Smooth muscle cell (in vitro differentiated cells): ENCODE measurements at regions not wholly inside any gene's neighbourhood (a gene's known extent, or its start where the extent isn't known, plus 50 kb on each side); places are given as distances from the start of the nearest gene placed in this dataset.

Source experiments
- DNase-seq: peaks from one replicate; lab custom pipeline; 2025; ENCODE audit not compliant: unreplicated experiment; lab: John Stamatoyannopoulos, UW
- H2AFZ ChIP-seq: fragments of 200-600 bp; sonication (generic); 2 replicates; pipeline ENCODE4 v1.6.0; 2016; ENCODE audit warnings: antibody characterized with exemption, low read depth, mild to moderate bottlenecking
- H3F3A ChIP-seq: fragments of 200-600 bp; sonication (generic); 2 replicates; pipeline ENCODE4 v1.6.0; 2017; ENCODE audit warnings: antibody characterized with exemption, low read depth
- H3K27ac ChIP-seq: fragments of 200-600 bp; sonication (generic); 2 replicates; pipeline ENCODE4 v1.5.1; 2016; ENCODE audit warnings: low read depth, mild to moderate bottlenecking
- H3K27me3 ChIP-seq: fragments of 200-600 bp; sonication (generic); 2 replicates; pipeline ENCODE4 v1.6.1; 2016; ENCODE audit warnings: low read depth, mild to moderate bottlenecking
- H3K36me3 ChIP-seq: fragments of 200-600 bp; sonication (generic); 2 replicates; pipeline ENCODE4 v1.5.1; 2016; ENCODE audit warnings: low read depth
- H3K4me1 ChIP-seq: fragments of 200-600 bp; sonication (generic); 2 replicates; pipeline ENCODE4 v1.5.1; 2016; ENCODE audit warnings: low read depth
- H3K4me2 ChIP-seq: fragments of 200-600 bp; sonication (generic); 2 replicates; pipeline ENCODE4 v1.6.0; 2016; ENCODE audit warnings: mild to moderate bottlenecking
- H3K4me3 ChIP-seq: fragments of 200-600 bp; sonication (generic); 2 replicates; pipeline ENCODE4 v1.5.1; 2016; ENCODE audit warnings: mild to moderate bottlenecking
- H3K79me2 ChIP-seq: fragments of 200-600 bp; sonication (generic); 2 replicates; pipeline ENCODE4 v1.6.0; 2016; ENCODE audit warnings: low read depth, mild to moderate bottlenecking
- H3K9ac ChIP-seq: fragments of 200-600 bp; sonication (generic); 2 replicates; pipeline ENCODE4 v1.6.0; 2016; ENCODE audit warnings: low read depth
- H3K9me3 ChIP-seq: fragments of 200-600 bp; sonication (generic); replicated peaks from 2 replicates; pipeline ENCODE4 v1.5.1; 2016; ENCODE audit warnings: low read depth
- H4K20me1 ChIP-seq: fragments of 200-600 bp; sonication (generic); 2 replicates; pipeline ENCODE4 v1.6.0; 2016; ENCODE audit warnings: low read depth
- WGBS: methylation state at CpG from one replicate; pipeline ENCODE4 v1.1.7; 2016; ENCODE audit warnings: low lambda C conversion rate; 5-methylcytosine and 5-hydroxymethylcytosine counted together
- TF ChIP-seq, protein P1 (sequence below): fragments of 200-600 bp; sonication (generic); IDR thresholded peaks from 2 replicates; pipeline ENCODE4 v1.5.1; 2017; ENCODE audit warnings: borderline replicate concordance, mild to moderate bottlenecking, antibody characterized with exemption; ENCODE audit not compliant: insufficient read depth, poor library complexity, severe bottlenecking

- Histone ChIP-seq H3K4me3 (no peak overlapping the region), H3K27ac (no peak overlapping the region), H3K27me3 (no peaks in the 10 kb centered on the region), H3F3A (no peaks in the 10 kb centered on the region), H2AFZ (no peak overlapping the region), H3K4me1 (no peaks in the 10 kb centered on the region), H3K9me3 (no peaks in the 10 kb centered on the region), H3K9ac (no peak overlapping the region), H3K79me2 (no peaks in the 10 kb centered on the region), H4K20me1 (no peaks in the 10 kb centered on the region), H3K4me2 (no peak overlapping the region), H3K36me3 (no peaks in the 10 kb centered on the region)
- TF ChIP-seq, protein P1, sequence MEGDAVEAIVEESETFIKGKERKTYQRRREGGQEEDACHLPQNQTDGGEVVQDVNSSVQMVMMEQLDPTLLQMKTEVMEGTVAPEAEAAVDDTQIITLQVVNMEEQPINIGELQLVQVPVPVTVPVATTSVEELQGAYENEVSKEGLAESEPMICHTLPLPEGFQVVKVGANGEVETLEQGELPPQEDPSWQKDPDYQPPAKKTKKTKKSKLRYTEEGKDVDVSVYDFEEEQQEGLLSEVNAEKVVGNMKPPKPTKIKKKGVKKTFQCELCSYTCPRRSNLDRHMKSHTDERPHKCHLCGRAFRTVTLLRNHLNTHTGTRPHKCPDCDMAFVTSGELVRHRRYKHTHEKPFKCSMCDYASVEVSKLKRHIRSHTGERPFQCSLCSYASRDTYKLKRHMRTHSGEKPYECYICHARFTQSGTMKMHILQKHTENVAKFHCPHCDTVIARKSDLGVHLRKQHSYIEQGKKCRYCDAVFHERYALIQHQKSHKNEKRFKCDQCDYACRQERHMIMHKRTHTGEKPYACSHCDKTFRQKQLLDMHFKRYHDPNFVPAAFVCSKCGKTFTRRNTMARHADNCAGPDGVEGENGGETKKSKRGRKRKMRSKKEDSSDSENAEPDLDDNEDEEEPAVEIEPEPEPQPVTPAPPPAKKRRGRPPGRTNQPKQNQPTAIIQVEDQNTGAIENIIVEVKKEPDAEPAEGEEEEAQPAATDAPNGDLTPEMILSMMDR = no peak
- no peak for DNase-seq
- 82% methylated on average over 1 of the region's 1 CpG for WGBS
Measured at GRCh38 chr12:45637706-45638105, 91.8 kb upstream of the ARID2 start.

DNA sequence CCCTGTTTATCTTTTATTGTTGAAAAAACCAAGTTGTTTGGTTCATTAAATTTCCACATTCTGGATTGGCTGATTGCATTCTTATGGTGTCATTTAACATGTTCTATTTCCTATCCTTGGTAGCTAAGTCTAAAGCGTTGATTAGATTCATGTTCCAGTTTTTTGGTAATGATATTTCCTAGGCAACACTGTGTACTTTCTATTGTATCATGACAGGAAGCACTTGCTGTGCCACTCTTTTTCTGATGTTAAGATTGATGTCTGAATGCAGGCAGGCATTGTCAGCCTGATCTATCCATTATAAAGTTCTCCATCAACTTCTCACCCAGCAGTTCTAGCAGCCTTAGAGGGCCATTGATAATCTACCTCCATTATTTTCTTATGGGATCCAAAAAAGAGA, 91.1 kb upstream of the ARID2 start:
- H3K9ac ChIP-seq = no peak overlapping the region
- no peaks in the 10 kb centered on the region for H3K4me1 ChIP-seq
- no peaks in the 10 kb centered on the region for H3F3A ChIP-seq
- H3K4me2 ChIP-seq = no peak overlapping the region
- H3K36me3 ChIP-seq = no peaks in the 10 kb centered on the region
- no peak overlapping the region for H2AFZ ChIP-seq
- no peak overlapping the region for H3K4me3 ChIP-seq
- 100% methylated on average over 1 of the region's 1 CpG for WGBS
- H3K27me3 ChIP-seq = no peaks in the 10 kb centered on the region
- DNase-seq = no peak
- no peaks in the 10 kb centered on the region for H3K9me3 ChIP-seq
- H4K20me1 ChIP-seq = no peaks in the 10 kb centered on the region
- no peak overlapping the region for H3K27ac ChIP-seq
- no peaks in the 10 kb centered on the region for H3K79me2 ChIP-seq
- TF ChIP-seq, protein P1 = no peak

GRCh38 chr12:45644541-45644940, 85.0 kb upstream of the ARID2 start:
- H3K9ac ChIP-seq = no peak overlapping the region
- no peak overlapping the region for H3K27ac ChIP-seq
- H3K79me2 ChIP-seq = no peaks in the 10 kb centered on the region
- H4K20me1 ChIP-seq = no peaks in the 10 kb centered on the region
- peak overlapping the region; percentile 68 for H2AFZ ChIP-seq
- TF ChIP-seq, protein P1 = no peak
- H3K27me3 ChIP-seq = no peaks in the 10 kb centered on the region
- no peaks in the 10 kb centered on the region for H3F3A ChIP-seq
- DNase-seq = no peak
- no peaks in the 10 kb centered on the region for H3K36me3 ChIP-seq
- H3K4me2 ChIP-seq = no peak overlapping the region
- H3K4me3 ChIP-seq = no peak overlapping the region
- no peaks in the 10 kb centered on the region for H3K9me3 ChIP-seq
- WGBS = 44% methylated on average over 1 of the region's 1 CpG
- H3K4me1 ChIP-seq = peaks cover 19% of the 10 kb centered on the region

DNA sequence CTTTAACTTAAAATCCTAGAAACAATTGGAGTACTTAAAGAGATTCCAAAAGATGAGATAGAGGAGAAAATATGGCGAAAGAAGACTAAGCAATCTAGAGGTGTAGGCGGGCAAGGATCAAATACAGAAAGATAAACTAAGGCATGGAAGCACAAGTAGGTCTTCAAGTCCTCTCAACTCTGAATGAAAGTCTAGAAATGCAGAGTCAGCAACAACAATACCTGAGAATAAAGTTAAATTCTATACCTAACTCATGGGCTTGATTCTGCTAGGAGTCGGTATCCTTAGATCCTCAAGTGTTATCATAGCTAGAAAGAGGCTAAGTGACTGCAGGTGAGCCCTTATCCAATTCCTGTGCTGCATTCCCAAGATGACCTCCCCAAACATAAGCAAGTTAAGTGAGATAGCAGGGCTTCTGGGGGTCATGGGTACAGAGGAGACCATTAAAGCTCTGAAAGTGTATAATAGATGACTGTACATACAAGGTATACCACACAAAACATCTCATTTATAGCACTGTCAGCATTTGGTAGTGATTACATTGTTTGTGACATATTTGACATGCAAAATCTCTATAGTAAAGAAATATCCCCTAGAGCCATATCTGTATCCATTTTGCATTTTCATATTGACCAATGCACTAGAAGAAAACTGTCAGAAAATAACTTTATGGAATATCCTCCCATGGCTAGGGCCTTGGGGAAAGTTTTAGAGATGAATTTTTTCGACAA, 82.5 kb upstream of the ARID2 start:
- H3K27me3 ChIP-seq = no peaks in the 10 kb centered on the region
- H2AFZ ChIP-seq = no peak overlapping the region
- no peaks in the 10 kb centered on the region for H3K9me3 ChIP-seq
- H3K27ac ChIP-seq = no peak overlapping the region
- no peaks in the 10 kb centered on the region for H4K20me1 ChIP-seq
- no peak for DNase-seq
- H3F3A ChIP-seq = no peaks in the 10 kb centered on the region
- peaks cover 19% of the 10 kb centered on the region for H3K4me1 ChIP-seq
- 93% methylated on average over 4 of the region's 4 CpGs for WGBS
- no peak overlapping the region for H3K9ac ChIP-seq
- no peaks in the 10 kb centered on the region for H3K79me2 ChIP-seq
- TF ChIP-seq, protein P1 = no peak
- no peaks in the 10 kb centered on the region for H3K36me3 ChIP-seq
- no peak overlapping the region for H3K4me3 ChIP-seq
- H3K4me2 ChIP-seq = no peak overlapping the region
